ENCODE measurements at regions not wholly inside any gene's neighbourhood (a gene's known extent, or its start where the extent isn't known, plus 50 kb on each side); places are given as distances from the start of the nearest gene placed in this dataset.

- no peaks in the 10 kb centered on the region for H3K9me3 Mint-ChIP-seq
- intact Hi-C loops (cut with micrococcal nuclease), result loop anchor here (1.0 kb wide), 1 partner anchor 26 kb away; no protein-coding TSS in a partner anchor
- no peaks in the 10 kb centered on the region for H3K4me1 Mint-ChIP-seq (ENCODE audit: low read depth)
- H3K27ac Mint-ChIP-seq, result no peak overlapping the region
- peaks cover 12% of the 10 kb centered on the region for H3K27me3 Mint-ChIP-seq
- H3K4me3 Mint-ChIP-seq, result no peak overlapping the region
- no peaks in the 10 kb centered on the region for H3K36me3 Mint-ChIP-seq (ENCODE audit: low read depth)
Observed at GRCh38 chr17:33725675-33726271, 432.7 kb upstream of the ASIC2 start.

GRCh38 chr17:33730131-33730530 lies 437.0 kb upstream of the ASIC2 start:
- Mint-ChIP-seq H3K27me3 (peaks cover 8% of the 10 kb centered on the region), H3K4me3 (no peak overlapping the region), H3K9me3 (no peaks in the 10 kb centered on the region), H3K4me1 (ENCODE audit: low read depth) (no peaks in the 10 kb centered on the region), H3K27ac (no peak overlapping the region), H3K36me3 (ENCODE audit: low read depth) (no peaks in the 10 kb centered on the region)
- intact Hi-C loops (cut with micrococcal nuclease), result no loop called here

GRCh38 chr17:33732116-33732515 lies 439.0 kb upstream of the ASIC2 start:
- H3K9me3 Mint-ChIP-seq, result no peaks in the 10 kb centered on the region
- intact Hi-C loops (cut with micrococcal nuclease), result no loop called here
- no peak overlapping the region for H3K27ac Mint-ChIP-seq
- H3K4me1 Mint-ChIP-seq (ENCODE audit: low read depth), result no peaks in the 10 kb centered on the region
- no peaks in the 10 kb centered on the region for H3K36me3 Mint-ChIP-seq (ENCODE audit: low read depth)
- peaks cover 5% of the 10 kb centered on the region for H3K27me3 Mint-ChIP-seq
- H3K4me3 Mint-ChIP-seq, result no peak overlapping the region

GRCh38 chr17:33739714-33740113 lies 446.6 kb upstream of the ASIC2 start:
- Mint-ChIP-seq H3K4me3 (no peak overlapping the region), H3K9me3 (no peaks in the 10 kb centered on the region), H3K4me1 (ENCODE audit: low read depth) (no peaks in the 10 kb centered on the region), H3K27me3 (peaks cover 5% of the 10 kb centered on the region), H3K36me3 (ENCODE audit: low read depth) (no peaks in the 10 kb centered on the region), H3K27ac (no peak overlapping the region)
- intact Hi-C loops (cut with micrococcal nuclease), result no loop called here

GRCh38 chr17:33745047-33745760 lies 452.1 kb upstream of the ASIC2 start:
- intact Hi-C loops (cut with micrococcal nuclease), result no loop called here
- H3K27ac Mint-ChIP-seq, result no peak overlapping the region
- H3K27me3 Mint-ChIP-seq, result peaks cover 12% of the 10 kb centered on the region
- no peak overlapping the region for H3K4me3 Mint-ChIP-seq
- H3K4me1 Mint-ChIP-seq (ENCODE audit: low read depth), result no peaks in the 10 kb centered on the region
- no peaks in the 10 kb centered on the region for H3K9me3 Mint-ChIP-seq
- H3K36me3 Mint-ChIP-seq (ENCODE audit: low read depth), result no peaks in the 10 kb centered on the region

- H3K27ac Mint-ChIP-seq, result no peak overlapping the region
- H3K9me3 Mint-ChIP-seq, result peaks cover 12% of the 10 kb centered on the region
- intact Hi-C loops (cut with micrococcal nuclease), result no loop called here
- H3K27me3 Mint-ChIP-seq, result peaks cover 26% of the 10 kb centered on the region
- H3K4me1 Mint-ChIP-seq (ENCODE audit: low read depth), result peaks cover 10% of the 10 kb centered on the region
- no peaks in the 10 kb centered on the region for H3K36me3 Mint-ChIP-seq (ENCODE audit: low read depth)
- H3K4me3 Mint-ChIP-seq, result no peak overlapping the region
Observed at GRCh38 chr17:33749171-33749570, 456.1 kb upstream of the ASIC2 start.

- H3K27me3 Mint-ChIP-seq, result peaks cover 29% of the 10 kb centered on the region
- H3K4me1 Mint-ChIP-seq (ENCODE audit: low read depth), result peaks cover 10% of the 10 kb centered on the region
- H3K9me3 Mint-ChIP-seq, result peaks cover 24% of the 10 kb centered on the region
- intact Hi-C loops (cut with micrococcal nuclease), result loop anchor here (1.0 to 5.0 kb wide), 2 partner anchors 26 to 229 kb away; no protein-coding TSS in a partner anchor
- no peak overlapping the region for H3K27ac Mint-ChIP-seq
- no peak overlapping the region for H3K4me3 Mint-ChIP-seq
- H3K36me3 Mint-ChIP-seq (ENCODE audit: low read depth), result no peaks in the 10 kb centered on the region
Observed at GRCh38 chr17:33750943-33751701, 458.0 kb upstream of the ASIC2 start.

- intact Hi-C loops (cut with micrococcal nuclease), result loop anchor here (1.0 to 5.0 kb wide), 2 partner anchors 26 to 229 kb away; no protein-coding TSS in a partner anchor
- Mint-ChIP-seq H3K4me1 (ENCODE audit: low read depth) (peaks cover 10% of the 10 kb centered on the region), H3K36me3 (ENCODE audit: low read depth) (no peaks in the 10 kb centered on the region), H3K9me3 (peaks cover 24% of the 10 kb centered on the region), H3K4me3 (no peak overlapping the region), H3K27me3 (peaks cover 29% of the 10 kb centered on the region), H3K27ac (no peak overlapping the region)
Observed at GRCh38 chr17:33751702-33752065, 458.6 kb upstream of the ASIC2 start.

- peaks cover 24% of the 10 kb centered on the region for H3K9me3 Mint-ChIP-seq
- H3K4me1 Mint-ChIP-seq (ENCODE audit: low read depth), result peaks cover 10% of the 10 kb centered on the region
- H3K27ac Mint-ChIP-seq, result no peak overlapping the region
- H3K36me3 Mint-ChIP-seq (ENCODE audit: low read depth), result no peaks in the 10 kb centered on the region
- H3K4me3 Mint-ChIP-seq, result no peak overlapping the region
- intact Hi-C loops (cut with micrococcal nuclease), result loop anchor here (5.0 kb wide), 1 partner anchor 231 kb away; no protein-coding TSS in a partner anchor
- peaks cover 29% of the 10 kb centered on the region for H3K27me3 Mint-ChIP-seq
Observed at GRCh38 chr17:33753452-33753851, 460.4 kb upstream of the ASIC2 start.

- Mint-ChIP-seq H3K27me3 (peaks cover 23% of the 10 kb centered on the region), H3K4me1 (ENCODE audit: low read depth) (peaks cover 10% of the 10 kb centered on the region), H3K4me3 (no peak overlapping the region), H3K27ac (no peak overlapping the region), H3K36me3 (ENCODE audit: low read depth) (no peaks in the 10 kb centered on the region), H3K9me3 (peaks cover 24% of the 10 kb centered on the region)
- intact Hi-C loops (cut with micrococcal nuclease), result no loop called here
Observed at GRCh38 chr17:33756021-33756420, 462.9 kb upstream of the ASIC2 start.

- Mint-ChIP-seq H3K4me1 (ENCODE audit: low read depth) (peaks cover 7% of the 10 kb centered on the region), H3K27me3 (peaks cover 7% of the 10 kb centered on the region), H3K36me3 (ENCODE audit: low read depth) (no peaks in the 10 kb centered on the region), H3K4me3 (no peak overlapping the region), H3K27ac (no peak overlapping the region), H3K9me3 (no peaks in the 10 kb centered on the region)
- intact Hi-C loops (cut with micrococcal nuclease), result no loop called here
Observed at GRCh38 chr17:33765871-33766270, 472.8 kb upstream of the ASIC2 start.

- no peaks in the 10 kb centered on the region for H3K36me3 Mint-ChIP-seq (ENCODE audit: low read depth)
- H3K27ac Mint-ChIP-seq, result no peak overlapping the region
- no peak overlapping the region for H3K4me3 Mint-ChIP-seq
- H3K9me3 Mint-ChIP-seq, result no peaks in the 10 kb centered on the region
- H3K4me1 Mint-ChIP-seq (ENCODE audit: low read depth), result peaks cover 7% of the 10 kb centered on the region
- H3K27me3 Mint-ChIP-seq, result peaks cover 6% of the 10 kb centered on the region
- intact Hi-C loops (cut with micrococcal nuclease), result no loop called here
Observed at GRCh38 chr17:33766721-33767120, 473.6 kb upstream of the ASIC2 start.

GRCh38 chr17:33769066-33769465 lies 476.0 kb upstream of the ASIC2 start:
- intact Hi-C loops (cut with micrococcal nuclease), result no loop called here
- Mint-ChIP-seq H3K36me3 (ENCODE audit: low read depth) (no peaks in the 10 kb centered on the region), H3K9me3 (no peaks in the 10 kb centered on the region), H3K27me3 (peaks cover 3% of the 10 kb centered on the region), H3K4me1 (ENCODE audit: low read depth) (peaks cover 7% of the 10 kb centered on the region), H3K27ac (no peak overlapping the region), H3K4me3 (no peak overlapping the region)

- H3K4me1 Mint-ChIP-seq (ENCODE audit: low read depth), result peaks cover 6% of the 10 kb centered on the region
- H3K36me3 Mint-ChIP-seq (ENCODE audit: low read depth), result no peaks in the 10 kb centered on the region
- H3K27ac Mint-ChIP-seq, result no peak overlapping the region
- intact Hi-C loops (cut with micrococcal nuclease), result no loop called here
- no peaks in the 10 kb centered on the region for H3K9me3 Mint-ChIP-seq
- H3K27me3 Mint-ChIP-seq, result peaks cover 2% of the 10 kb centered on the region
- no peak overlapping the region for H3K4me3 Mint-ChIP-seq
Observed at GRCh38 chr17:33776304-33776703, 478.8 kb upstream of the CCL2 start.

Measured in dendritic cell treated with granulocyte-macrophage colony-stimulating factor and Interleukin-4, amounts not matched to agents 40 ng/mL and 50 ng/mL, for 4 days (primary cell).